Gastroesophageal sphincter (tissue), 3 donors: ENCODE measurements at regions not wholly inside any gene's neighbourhood (a gene's known extent, or its start where the extent isn't known, plus 50 kb on each side); places are given as distances from the start of the nearest gene placed in this dataset.

Source experiments
- CTCF ChIP-seq, 4 experiments: fragments of 200-600 bp in 2 of 4; fragments of 450-650 bp in 2 of 4; sonication (generic) in 1 of 4; IDR thresholded peaks; one replicate each; pipeline ENCODE4 v1.5.1; 2017 to 2019; ENCODE audit warnings: antibody characterized with exemption in 4 of 4, mild to moderate bottlenecking in 2 of 4, moderate library complexity in 2 of 4
- POLR2A ChIP-seq, 2 donors: fragments of 450-650 bp; IDR thresholded peaks; one replicate each; pipeline ENCODE4 v1.6.1; 2017; ENCODE audit warnings: antibody characterized with exemption in 2 of 2, mild to moderate bottlenecking in 2 of 2, moderate library complexity in 1 of 2

GRCh38 chr22:49623715-49624114, 204.0 kb downstream of the BRD1 start:
- TF ChIP-seq POLR2A (IDR thresholded peaks at IDR 0.05): no peak
- no peak for TF ChIP-seq CTCF (IDR thresholded peaks at IDR 0.05)
